RWPE1 (cell line): ENCODE measurements at regions not wholly inside any gene's neighbourhood (a gene's known extent, or its start where the extent isn't known, plus 50 kb on each side); places are given as distances from the start of the nearest gene placed in this dataset.

ENCODE experiments used
- CTCF ChIA-PET: fragments of 350-600 bp; sonication (Branson Sonifier 250); formaldehyde crosslinking; extraction: SDS; loops from one replicate; lab custom pipeline; 2021; lab: Yijun Ruan, JAX
- POLR2A ChIA-PET: fragments of 400-600 bp; formaldehyde crosslinking; extraction: SDS; loops from one replicate; lab custom pipeline; 2020; ENCODE audit warnings: antibody characterized with exemption; ENCODE audit not compliant: low non-redundant PET; lab: Yijun Ruan, JAX
- DNase-seq: peaks from one replicate; pipeline ENCODE4 v3.0.0; 2012; ENCODE audit warnings: low spot score
- H3K27ac ChIP-seq: fragments of 450-650 bp; 2 replicates; pipeline ENCODE4 v1.5.1; 2017
- TF ChIP-seq, protein P1 (sequence below): fragments of 450-650 bp; conservative IDR thresholded peaks from 2 replicates; pipeline ENCODE4 v1.5.1; 2017; ENCODE audit warnings: low read depth, mild to moderate bottlenecking

DNA sequence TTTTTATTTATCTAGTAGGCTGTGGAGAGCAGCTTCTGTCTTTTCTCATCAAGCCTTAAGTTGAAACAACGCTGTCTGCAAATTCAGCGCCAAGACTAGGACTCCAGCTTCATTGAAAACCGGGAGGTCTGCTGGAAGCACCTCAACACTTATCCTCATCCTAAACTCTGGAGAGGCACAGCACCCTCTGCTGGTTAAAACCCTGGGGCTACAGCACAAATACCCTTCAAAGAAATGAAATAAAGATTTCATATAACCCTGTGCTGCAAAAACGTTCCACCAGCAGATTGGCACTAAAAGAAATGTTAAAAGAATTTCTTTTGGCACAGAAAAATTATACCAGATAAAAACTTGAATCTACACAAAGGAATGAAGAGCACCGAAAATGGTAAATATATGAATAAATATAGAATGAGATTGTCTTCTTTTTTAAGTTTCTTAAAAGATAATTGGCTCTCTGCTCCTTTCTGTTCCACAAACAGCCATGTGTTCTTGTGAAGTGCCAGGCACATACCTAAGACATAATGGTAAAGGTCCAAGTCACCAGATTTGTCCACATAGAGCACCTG is 227.7 kb upstream of the SAMSN1 start:
- TF ChIP-seq, protein P1, sequence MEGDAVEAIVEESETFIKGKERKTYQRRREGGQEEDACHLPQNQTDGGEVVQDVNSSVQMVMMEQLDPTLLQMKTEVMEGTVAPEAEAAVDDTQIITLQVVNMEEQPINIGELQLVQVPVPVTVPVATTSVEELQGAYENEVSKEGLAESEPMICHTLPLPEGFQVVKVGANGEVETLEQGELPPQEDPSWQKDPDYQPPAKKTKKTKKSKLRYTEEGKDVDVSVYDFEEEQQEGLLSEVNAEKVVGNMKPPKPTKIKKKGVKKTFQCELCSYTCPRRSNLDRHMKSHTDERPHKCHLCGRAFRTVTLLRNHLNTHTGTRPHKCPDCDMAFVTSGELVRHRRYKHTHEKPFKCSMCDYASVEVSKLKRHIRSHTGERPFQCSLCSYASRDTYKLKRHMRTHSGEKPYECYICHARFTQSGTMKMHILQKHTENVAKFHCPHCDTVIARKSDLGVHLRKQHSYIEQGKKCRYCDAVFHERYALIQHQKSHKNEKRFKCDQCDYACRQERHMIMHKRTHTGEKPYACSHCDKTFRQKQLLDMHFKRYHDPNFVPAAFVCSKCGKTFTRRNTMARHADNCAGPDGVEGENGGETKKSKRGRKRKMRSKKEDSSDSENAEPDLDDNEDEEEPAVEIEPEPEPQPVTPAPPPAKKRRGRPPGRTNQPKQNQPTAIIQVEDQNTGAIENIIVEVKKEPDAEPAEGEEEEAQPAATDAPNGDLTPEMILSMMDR = no peak
- ChIA-PET POLR2A (no interaction called here), CTCF (interaction anchor here (0.5 to 0.9 kb wide), 3 partner anchors 62 to 639 kb away, joined by 3 to 5 read pairs (median 3); no protein-coding TSS in a partner anchor)
- peak; percentile 23 for DNase-seq
- H3K27ac ChIP-seq = no peak overlapping the region

- POLR2A ChIA-PET = no interaction called here
Observed at GRCh38 chr21:14771593-14771992, 225.5 kb upstream of the SAMSN1 start.

DNA sequence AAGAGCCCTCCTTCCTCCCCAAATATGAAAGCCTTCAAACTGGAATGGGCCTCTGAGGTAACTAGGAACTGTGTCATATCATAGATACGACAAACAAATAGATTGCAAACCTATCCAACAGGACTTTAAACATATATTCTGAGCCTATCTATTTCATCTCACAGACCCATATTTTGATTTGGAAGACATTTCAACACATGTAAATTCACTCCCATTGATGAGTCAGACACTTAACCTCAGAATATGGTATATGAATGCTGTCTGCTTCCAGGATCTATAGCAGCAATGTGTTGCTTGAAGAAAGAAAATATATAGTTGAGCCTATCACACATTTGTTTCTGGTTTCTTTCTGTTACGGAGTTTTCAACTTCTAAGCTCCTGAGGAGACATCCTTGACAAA is 221.9 kb upstream of the SAMSN1 start:
- DNase-seq = no peak
- H3K27ac ChIP-seq = no peak overlapping the region
- CTCF ChIA-PET = interaction anchor here (0.6 kb wide), 1 partner anchor 12 kb away, joined by 6 read pairs; no protein-coding TSS in a partner anchor
- TF ChIP-seq, protein P1 = no peak
- POLR2A ChIA-PET = no interaction called here

More at GRCh38 chr21:14771593-14771992, 225.5 kb upstream of the SAMSN1 start:
- H3K27ac ChIP-seq = no peak overlapping the region
- DNase-seq = no peak
- CTCF ChIA-PET = no interaction called here
- TF ChIP-seq, protein P1 = no peak

- POLR2A ChIA-PET = no interaction called here
- CTCF ChIA-PET = no interaction called here
- DNase-seq = no peak
- no peak overlapping the region for H3K27ac ChIP-seq
- TF ChIP-seq, protein P1 = no peak
Observed at GRCh38 chr21:14767192-14767852, 221.2 kb upstream of the SAMSN1 start.

DNA sequence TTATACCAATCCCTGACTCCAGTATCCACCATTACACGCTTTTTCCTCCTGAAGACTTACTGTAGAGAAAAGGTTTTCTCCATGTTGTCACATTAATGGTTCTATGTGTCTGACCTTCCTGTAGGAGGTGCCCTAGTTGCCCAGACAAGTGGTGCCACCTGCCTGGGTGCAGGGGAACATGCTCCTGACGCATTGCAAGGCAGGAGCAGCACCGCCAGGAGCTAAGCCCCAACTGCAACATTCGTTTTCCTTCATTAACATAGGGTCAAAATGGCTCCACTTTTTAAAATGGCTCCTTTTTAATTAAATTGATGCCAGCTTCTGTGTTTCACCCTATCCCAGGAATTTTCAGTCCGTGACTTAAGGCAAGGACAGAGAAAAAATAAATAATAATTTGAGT is 220.1 kb upstream of the SAMSN1 start:
- ChIA-PET POLR2A (no interaction called here), CTCF (interaction anchor here (0.6 to 0.7 kb wide), 2 partner anchors 330 to 710 kb away, joined by 3 read pairs; no protein-coding TSS in a partner anchor)
- no peak overlapping the region for H3K27ac ChIP-seq
- DNase-seq = no peak
- TF ChIP-seq, protein P1 = no peak

GRCh38 chr21:14763695-14764064 is 217.6 kb upstream of the SAMSN1 start:
- CTCF ChIA-PET = no interaction called here
- TF ChIP-seq, protein P1 = no peak
- POLR2A ChIA-PET = no interaction called here
- no peak for DNase-seq
- H3K27ac ChIP-seq = no peak overlapping the region
